ENCODE measurements at regions not wholly inside any gene's neighbourhood (a gene's known extent, or its start where the extent isn't known, plus 50 kb on each side); places are given as distances from the start of the nearest gene placed in this dataset.
A peak's percentile ranks its signal among the peaks of the same experiment; 100 is the strongest.

DNA sequence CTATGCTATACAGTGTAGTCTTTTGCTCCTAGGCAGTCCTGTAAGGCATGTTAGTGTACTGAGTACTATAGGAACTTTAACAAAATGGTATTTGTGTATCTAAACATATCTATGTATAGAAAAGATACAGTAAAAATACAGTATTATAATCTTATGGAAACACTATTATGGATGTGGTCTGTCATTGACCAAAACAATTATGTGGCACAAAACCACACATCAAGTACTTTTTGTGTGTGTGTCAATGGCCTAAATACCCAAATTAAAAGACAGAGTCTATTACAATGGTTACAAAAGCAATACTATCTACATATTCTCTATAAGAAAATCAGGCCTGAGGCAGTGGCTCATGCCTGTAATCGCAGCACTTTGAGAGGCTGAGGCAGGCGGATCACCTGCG, 610.2 kb upstream of the NDST4 start:
- DNase-seq, result no peak

DNA sequence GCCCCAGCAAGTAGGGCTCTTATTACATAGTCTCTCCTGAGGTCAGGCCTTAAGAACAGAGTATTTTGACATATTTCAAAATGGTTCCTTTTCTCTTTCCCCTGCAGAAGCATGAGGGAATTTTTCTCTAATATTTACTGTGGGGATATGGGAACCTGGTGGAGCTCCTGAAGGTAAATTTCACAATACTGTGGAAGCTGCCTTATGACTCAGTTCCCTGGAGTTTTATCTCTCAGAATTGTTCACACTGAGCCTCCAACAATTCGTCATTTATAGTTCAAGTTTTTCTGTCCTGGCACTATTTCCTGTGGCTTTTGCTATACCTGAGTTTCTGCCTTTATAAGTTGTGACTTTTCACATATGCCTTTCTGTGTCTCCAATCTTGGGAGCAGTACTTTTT, 607.2 kb upstream of the NDST4 start:
- no peak for DNase-seq

DNA sequence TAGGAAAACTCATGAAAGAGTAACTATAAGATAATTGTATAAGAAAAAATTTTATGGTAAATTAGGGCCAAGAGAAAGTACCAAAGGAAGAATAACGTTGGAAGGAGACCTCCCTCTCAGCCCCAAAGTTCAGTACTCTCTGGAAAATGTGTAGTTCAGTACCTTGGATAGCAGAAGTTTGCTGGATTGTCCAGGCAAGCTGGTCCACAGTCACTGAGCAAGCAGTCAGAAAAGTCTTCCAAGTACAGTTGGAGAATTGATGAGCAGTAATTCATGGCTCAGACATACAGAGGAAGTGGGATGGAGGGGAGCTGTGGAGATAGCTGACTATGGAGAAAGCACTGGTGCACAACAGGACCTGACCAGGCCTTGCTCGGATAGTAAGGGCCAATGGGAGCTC, 598.2 kb upstream of the NDST4 start:
- no peak for DNase-seq

DNA sequence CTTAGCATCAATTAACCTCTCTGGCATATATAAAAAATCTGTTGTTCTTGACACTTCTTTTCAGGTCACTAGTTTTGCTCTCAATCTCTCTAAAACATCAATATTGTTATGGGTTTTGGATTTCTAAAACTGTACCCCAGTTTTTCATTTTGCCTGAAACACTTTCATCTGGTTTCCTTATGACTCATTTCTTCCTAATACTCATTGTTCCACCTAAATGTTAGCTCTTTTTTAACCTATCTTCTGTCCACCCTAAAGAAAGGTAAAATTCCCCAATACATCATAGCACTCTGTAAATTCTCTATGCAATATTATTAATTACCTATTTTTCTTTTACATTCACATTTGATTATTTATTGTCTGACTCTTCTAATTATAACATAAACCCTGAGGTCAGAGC, 575.5 kb upstream of the NDST4 start:
- no peak for DNase-seq

DNA sequence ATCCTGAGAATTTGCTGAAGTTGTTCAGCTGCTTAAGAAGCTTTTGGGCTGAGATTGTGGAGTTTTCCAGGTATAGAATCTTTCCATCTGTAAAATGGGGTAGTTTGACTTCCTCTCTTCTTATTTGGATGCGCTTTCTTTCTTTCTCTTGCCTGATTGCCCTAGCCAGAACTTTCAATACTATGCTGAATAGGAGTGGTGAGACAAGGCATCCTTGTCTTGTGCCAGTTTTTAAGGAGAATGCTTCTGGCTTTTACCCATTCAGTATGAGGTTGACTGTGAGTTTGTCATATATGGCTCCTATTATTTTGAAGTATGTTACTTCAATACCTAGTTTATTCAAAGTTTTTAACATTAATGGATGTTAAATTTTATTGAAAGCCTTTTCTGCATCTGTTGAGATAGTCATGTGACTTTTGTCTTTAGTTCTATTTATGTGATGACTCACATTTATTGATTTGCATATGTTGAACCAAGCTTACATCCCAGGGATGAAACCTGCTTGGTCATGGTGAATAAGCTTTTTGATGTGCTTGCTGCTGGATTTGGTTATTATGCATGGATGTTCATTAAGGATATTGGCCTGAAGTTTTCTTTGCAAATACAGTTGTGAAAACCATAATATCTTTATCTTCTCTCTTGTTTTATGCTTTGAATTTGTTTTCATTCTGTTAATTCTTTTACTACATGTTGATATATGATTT, 573.8 kb upstream of the NDST4 start:
- no peak for DNase-seq

DNA sequence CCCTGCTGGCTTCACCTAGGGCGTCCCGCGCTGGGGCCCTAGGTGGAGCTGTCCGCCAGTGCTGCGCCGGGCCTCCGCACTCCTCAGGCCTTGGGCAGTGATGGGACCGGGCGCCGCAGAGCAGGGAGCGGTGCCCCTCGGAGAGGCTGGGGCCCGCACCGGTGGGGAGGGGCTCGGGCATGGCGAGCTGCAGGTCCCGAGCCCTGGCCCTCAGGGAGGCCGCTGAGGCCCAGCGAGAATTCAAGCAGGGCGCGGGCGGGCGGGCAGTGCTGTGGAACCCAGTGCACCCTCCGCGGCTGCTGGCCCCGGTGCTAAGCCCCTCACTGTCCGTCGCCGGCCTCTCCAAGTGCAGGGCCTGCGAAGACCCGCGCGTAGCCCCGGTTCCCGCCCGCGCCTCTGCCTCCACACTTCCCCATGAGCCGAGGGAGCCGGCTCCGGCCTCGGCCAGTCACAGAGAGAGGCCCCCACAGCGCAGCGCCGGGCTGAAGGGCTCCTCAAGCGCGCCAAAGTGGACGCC, 565.1 kb upstream of the NDST4 start:
- DNase-seq, result no peak

DNA sequence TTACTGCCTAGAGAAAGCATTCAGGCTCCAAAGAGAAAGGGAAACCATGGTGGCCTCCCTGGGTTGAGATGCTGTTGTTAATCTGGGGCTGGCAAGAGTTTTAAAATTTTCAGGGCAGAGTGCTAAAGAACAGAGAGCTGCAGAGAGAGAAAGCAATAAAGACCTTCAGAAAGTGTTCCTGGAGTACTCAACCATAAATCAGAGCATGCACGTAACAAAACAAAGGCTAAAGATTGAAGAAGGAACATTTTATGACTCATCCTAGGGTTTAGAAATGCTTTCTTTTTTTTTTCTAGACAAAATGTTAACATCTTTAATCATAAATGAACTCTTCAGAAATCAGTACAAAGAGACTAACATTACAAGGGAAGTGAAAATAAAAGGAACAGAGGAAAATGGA, 562.3 kb upstream of the NDST4 start:
- no peak for DNase-seq

DNA sequence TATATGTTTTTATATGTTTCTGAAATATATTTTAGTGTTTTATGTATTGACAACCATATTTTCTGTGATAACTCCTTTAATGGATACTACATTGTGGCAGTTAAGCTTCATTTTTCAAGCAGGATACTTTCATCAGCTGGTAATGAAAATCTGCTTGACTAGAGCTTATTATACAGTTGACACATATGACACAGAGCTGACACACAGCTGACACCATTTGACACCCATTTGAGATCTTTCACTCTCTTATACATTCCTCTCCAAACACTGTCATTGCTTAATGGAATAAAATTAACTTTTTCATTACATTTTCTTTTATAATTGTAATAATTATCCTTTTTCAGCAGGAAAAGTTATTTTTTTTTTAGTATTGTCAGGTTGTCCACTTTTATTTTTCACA, 561.1 kb upstream of the NDST4 start:
- no peak for DNase-seq

DNA sequence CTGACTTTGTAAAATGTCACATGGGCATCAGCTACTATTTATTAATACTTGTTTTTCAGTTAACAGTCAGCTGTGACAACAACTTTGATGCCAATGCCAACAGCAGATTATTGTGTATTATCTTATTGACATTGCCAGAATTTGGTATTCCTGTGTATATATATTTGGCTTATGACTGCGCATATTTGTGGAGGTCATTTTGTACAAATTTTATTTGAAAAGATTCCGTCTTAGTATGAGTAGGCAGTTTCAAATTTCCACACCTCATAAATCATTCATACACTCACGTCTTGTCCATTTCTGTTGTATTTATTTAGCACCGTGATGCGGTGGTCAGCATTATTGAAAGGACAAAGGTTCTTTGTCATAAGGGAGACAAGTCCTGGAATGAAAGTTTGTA, 558.2 kb upstream of the NDST4 start:
- DNase-seq, result no peak

DNA sequence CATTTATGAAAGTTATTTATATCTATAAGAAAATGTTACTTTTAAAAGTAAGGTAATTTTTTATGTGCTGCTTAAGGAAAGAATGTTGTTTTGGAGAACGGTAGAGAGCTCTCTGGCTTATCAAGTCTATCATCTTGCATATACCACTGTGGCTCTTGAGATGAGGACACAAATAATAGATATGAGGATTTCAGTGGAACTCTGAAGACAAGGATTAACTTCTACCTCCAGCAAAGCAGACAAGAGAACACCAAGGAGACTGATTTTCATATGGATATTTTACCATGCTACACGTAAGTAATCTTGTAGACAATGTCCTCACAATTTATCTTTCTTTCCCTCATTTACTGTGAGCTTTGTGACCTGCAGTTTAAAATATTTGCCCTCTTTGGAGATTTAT, 557.5 kb upstream of the NDST4 start:
- no peak for DNase-seq

DNA sequence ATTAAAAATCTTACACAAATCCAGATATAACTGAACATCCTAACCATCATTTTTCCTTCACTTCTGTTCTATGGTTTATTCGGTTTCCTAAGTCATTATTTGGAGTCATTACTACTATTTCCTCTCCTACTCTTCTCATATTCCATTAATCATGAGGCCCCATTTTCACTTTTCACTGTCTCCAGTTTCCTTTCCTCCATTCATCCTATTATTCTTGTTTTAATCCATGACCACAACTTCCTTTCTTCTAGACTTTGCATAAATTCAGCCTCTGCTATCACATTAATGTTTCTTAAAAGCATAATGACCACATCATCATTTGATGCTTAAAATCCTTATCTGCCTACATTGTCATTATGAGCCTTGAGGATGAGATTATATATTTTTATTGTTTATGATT, 555.0 kb upstream of the NDST4 start:
- no peak for DNase-seq

DNA sequence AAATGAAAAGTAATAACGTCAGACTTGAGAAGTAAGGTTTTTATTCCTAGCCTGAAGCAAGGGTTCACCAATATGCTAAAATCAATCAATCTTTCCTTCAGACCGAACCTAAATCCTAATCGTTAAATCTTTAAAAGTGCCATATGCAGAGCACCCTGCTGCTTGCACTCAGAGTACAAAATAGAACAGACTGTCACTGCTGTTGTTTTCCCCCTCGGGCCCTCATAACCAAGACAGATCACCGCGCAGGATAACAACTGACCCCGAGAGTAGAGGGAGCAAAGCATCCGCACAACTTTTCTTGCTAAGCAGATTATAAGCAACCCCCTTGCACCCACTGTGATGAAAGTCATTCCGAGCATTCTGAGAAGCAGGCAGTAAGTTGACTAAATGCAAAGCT, 550.9 kb upstream of the NDST4 start:
- DNase-seq, result peak; percentile 76

DNA sequence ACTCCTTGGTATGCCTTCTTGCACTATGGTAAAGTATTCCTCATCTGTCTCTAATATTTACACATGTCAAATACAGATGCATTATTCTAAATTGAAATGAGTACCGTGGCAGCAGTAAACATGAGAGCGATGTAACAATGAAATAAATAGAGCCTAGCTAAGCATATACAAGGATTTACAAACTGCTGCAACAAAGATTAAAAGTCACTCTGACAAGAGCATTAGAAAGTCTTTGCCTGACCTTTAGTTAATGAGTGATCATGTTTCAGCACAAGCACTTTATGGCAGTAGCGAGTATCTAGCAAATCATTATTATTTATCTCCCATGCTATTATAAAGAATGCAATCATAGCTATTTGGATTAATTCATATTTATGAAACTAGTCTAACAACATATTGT, 547.0 kb upstream of the NDST4 start:
- DNase-seq, result no peak

DNA sequence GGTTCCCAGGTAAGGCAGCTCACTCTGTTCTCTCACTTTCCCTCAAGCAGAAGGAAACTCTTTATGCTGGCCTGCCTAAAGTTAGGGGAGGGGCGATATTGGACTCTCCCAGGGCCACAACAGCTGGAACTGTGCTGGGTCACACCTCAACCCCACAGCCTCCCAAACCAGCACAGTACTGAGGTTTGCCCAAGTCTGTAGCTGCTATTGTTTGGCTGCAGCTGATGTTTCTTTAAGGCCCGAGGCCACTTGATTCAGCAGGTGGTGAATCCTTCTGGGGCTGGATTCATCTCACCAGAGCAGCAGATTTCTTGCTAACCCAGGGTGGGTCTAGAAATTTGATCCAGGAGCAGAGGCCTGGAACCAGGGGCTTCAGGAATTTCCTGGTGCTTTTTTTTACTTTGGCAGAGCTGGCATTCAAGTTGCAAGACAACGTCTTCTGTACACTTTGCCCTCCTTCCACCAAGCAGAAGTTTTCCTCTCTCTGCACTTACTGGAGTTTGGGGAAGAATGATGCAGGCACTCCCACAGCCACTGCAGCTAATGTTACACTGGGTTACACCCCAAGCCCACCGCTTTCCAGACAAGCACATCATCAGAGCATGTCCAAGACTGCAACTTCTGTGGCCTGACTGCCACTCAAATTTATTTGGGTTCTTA, 544.7 kb upstream of the NDST4 start:
- no peak for DNase-seq

DNA sequence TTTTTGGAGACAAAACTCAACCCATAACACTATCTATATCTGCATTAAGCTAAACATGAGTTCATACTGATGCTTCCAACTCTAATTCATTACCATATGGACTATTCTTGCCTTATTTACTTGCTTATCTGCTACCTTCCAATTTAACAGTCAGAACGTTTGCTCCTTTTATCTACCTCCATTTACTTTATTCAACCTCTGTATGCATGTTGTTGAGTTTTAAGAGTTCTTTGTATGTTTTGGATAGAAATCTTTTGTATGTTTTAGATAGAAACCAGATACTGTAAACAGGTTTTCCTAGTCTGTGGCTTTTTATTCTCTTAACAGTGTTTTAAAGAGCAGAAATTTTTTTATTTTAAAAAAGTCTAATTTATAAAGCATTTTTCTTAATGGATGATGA, 542.2 kb upstream of the NDST4 start:
- DNase-seq, result no peak

DNA sequence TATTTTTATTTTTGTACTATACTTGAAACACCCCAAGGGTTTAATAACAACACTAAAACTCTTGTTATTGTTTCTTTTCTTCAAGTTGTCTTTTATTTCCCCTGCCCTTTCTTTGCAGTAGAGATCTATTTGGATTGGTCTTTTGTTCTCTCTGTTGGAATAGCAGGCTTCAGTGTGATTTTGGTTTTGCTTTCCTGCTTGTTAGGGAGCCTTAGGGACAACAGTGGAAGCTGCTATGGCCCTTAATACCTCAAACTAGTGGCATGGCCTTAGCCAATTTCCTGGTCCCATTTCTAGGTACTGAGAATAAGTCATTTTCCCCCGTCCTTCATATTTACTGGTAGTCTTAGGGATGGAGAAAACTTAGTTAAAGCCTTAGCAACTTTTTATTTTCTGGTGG, 535.4 kb upstream of the NDST4 start:
- no peak for DNase-seq

DNA sequence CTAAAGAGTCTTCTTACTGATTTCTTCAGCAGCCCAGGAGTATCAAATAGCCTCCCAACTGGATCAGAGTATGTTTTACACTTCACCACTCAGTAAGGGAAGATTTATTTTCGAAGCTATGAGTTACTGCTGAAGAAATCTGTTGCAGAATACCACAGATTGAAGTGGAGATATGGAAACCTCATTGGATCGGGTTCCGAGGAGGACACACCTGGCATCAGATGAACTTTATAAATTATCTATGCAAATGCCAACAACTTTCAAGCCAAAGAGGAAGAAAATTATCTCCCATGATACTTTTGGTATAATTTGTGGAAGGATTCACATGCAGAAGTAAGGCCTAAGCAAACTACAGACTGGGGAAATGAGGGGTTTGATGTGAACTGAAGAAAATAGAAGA, 515.9 kb upstream of the NDST4 start:
- no peak for DNase-seq

DNA sequence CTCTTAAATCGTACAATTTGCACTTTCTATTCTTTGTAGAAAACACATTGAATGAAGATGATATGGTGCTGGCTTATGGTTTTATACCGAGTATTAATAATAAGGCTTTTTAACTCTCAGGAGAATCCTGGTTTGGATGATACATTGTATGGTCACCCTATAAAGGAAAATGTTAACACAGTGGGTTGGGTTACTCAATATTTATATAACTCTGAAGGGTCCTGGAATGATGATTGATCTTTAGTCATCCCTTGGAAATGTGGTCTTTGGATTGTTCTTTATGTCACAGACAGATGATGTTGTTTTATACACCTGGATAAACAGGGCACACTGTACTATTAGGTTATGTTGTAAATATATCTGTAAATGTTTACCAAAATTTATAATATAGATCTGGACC, 496.2 kb upstream of the NDST4 start:
- no peak for DNase-seq

DNA sequence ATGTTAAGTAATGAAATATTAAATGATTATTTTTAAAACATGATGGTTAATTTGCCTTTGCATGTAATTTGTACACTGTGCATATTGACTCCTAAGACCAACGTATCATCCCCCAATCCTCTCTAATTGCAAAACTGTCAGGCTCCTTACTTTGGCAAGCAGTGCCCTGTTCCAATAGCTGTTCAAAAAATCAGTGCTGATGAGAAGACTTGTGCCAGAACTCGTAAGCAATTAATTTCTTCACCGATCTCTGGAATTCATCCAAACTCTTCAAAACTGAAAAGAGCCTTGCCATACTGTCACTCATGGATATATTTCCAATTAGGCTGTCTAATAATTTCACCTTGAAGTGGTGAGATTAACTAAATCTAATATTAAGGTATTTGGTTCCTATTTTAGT, 493.9 kb upstream of the NDST4 start:
- no peak for DNase-seq

DNA sequence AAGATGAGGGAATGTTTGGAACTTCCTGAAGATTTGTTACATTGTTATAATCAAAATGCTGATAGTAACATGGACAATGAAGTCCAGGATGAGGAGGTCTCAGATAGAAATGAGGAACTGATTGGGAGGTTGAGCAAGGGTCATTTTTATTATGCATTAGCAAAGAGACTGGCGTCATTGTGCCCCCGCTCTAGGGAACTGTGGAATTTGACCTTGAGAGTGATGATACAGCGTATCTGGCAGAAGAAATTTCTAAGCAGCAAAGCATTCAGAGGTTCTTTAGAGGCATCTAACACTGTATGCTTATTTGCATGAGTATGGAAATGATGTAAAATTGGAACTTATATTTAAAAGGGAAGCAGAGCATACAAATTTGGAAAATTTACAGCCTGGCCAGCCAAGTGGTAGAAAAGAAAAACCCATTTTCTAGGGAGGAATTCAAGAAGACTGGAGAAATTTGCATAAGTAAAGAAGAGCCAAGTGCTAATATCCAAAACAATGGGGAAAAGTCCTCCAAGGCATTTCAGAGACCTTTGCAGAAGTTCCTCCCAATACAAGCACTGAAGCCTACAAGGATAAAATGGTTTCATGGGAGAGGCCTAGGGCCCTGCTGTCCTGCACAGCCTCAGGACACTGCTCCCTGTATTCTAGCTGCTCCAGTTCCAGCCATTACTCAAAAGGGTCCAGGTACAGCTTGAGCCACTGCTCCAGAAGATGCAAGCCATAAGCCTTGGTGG, 483.0 kb upstream of the NDST4 start:
- no peak for DNase-seq

DNA sequence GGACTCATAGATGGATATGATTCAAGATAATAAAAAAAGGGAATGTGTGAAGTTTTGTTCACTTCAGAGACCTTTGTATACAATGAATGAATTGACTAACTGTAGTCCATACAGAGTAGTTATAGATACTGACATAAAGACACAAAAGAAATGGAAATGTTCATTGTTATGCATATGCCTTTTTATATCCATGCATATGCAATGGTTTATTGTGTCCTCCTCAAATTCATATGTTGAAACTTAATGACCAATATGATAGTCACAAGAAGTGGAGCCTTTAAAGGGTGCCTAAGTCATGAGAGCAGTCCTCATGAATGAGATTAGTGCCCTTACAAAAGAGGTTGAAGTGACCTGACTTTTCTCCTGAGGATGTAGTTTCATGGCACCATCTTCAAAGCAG, 467.5 kb upstream of the NDST4 start:
- no peak for DNase-seq

DNA sequence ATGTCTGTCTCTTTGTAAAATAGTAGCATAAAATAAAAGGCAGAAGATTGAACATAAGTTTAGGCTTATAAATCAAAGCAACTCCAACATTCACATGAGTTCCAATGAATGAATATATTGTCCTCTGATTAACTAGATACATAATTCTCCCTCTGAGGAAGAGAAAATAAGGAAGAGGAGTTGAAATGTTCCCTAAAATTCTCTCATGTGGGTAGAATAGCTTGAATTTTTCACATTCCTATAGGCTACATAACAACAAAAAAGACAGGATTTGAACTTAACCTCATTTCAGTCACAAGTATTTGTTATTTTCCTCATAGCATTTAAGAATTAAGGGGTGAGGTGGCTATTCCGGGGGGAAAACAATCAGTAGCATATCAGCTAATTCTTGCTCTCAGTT, 462.4 kb upstream of the NDST4 start:
- no peak for DNase-seq

DNA sequence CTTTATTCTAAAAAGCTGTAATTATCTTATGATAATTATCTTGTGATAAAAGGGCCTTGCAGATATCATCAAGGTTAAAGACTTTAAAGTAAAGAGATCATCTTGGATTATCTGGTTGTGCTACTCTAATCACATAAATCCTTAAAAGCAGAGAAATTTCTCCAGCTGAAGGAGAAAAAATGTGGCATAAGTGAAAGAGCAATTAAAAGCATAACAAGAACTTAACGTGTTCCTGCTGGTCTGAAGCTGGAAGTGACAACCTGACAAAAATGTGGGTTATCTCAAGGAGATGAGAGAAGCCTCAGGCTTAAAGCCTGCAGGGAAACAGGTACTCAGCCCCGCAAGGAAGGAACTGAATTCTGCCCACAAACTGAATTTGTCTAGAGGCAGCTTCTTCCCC, 449.1 kb upstream of the NDST4 start:
- DNase-seq, result no peak

DNA sequence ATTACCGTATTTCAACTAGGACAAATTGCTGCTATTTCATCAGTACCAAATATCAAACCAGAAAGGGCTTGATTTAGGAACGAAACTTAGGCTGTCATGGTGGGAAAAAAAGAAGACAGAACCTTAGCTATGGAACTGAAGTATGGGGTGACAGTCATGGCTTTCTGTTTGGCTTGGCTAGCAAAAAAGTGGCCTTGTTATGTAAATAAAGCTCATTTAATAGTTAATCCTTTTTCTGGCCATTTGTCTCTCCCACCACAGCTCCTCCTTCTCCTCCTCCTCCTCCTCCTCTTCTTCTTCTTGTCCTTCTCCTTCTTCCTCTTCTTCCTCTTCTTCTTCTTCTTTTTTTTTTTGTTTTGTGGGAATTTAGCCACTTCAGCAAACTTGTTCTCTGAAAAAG, 434.7 kb upstream of the NDST4 start:
- DNase-seq, result no peak

All from retina (tissue), 1 donor.